ENCODE measurements at regions not wholly inside any gene's neighbourhood (a gene's known extent, or its start where the extent isn't known, plus 50 kb on each side); places are given as distances from the start of the nearest gene placed in this dataset.

DNA sequence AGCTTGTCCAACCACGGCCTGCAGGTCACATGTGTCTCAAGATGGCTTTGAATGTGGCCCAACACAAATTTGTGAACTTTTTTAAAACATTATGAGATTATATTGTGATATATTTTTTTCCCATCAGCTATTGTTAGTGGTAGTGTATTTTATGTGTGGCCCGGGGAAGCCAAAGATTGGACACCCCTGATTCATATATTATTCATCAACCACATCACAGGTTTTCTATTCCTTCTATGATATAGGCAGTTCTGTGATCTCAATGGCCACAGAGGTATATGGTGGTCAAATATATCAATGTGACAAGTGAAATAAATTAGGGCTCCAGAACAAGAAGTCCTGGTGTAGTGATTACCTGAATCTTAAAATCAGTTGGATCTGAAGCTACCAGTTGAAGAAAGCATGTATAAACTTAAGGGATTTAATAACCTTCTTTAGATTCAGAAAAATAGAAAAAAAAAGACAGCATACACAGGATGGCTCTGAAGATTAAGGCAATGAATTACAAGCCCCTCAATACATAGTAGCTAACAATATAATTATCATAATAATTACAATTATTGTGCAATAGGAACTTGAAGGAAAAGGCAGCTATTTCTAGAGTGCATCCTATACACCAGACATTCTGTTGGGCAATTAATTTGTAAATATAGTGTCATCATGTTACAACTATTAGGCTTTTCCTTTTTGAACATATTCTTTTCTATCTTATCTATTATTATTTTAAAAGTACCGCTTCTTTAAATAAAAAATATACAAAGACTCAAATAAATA lies 530.4 kb upstream of the PTPRD start:
- no peak for TF ChIP-seq SP1 (IDR thresholded peaks at IDR 0.05)
- no peak for TF ChIP-seq FOXK2 (IDR thresholded peaks at IDR 0.05)
- TF ChIP-seq ZNF384 (IDR thresholded peaks at IDR 0.05) = no peak
- no peak for TF ChIP-seq BHLHE40 (IDR thresholded peaks at IDR 0.05; ENCODE audit: borderline replicate concordance)
- no peak for TF ChIP-seq TARDBP (IDR thresholded peaks at IDR 0.05)
- TF ChIP-seq L3MBTL2 (conservative IDR thresholded peaks at IDR 0.05) = no peak
- TF ChIP-seq CTBP1 (IDR thresholded peaks at IDR 0.05; ENCODE audit: borderline replicate concordance) = no peak
- TF ChIP-seq FOXM1 (IDR thresholded peaks at IDR 0.05; ENCODE audit: borderline replicate concordance) = no peak
